NCI-H2227 treated with DMSO at 0.1 percent for 48 hours (cell line): ENCODE measurements at regions not wholly inside any gene's neighbourhood (a gene's known extent, or its start where the extent isn't known, plus 50 kb on each side); places are given as distances from the start of the nearest gene placed in this dataset.

Experiments used
- DNase-seq: peaks from one replicate; lab custom pipeline; 2025; lab: John Stamatoyannopoulos, UW

- no peak for DNase-seq
Observed at GRCh38 chr4:22870847-22871449, 178.2 kb downstream of the GBA3 start.

GRCh38 chr4:22869235-22869634, 176.5 kb downstream of the GBA3 start:
- no peak for DNase-seq
